GM23248 (cell line): ENCODE measurements at regions not wholly inside any gene's neighbourhood (a gene's known extent, or its start where the extent isn't known, plus 50 kb on each side); places are given as distances from the start of the nearest gene placed in this dataset.
A peak's percentile ranks its signal among the peaks of the same experiment; 100 is the strongest.

Experiments
- DNase-seq: peaks from one replicate; pipeline ENCODE4 v3.0.0-alpha.2; 2015
- H2AFZ ChIP-seq: fragments of 200-600 bp; sonication (generic); 2 replicates; pipeline ENCODE4 v1.6.1; 2016; ENCODE audit warnings: antibody characterized with exemption
- H3F3A ChIP-seq: fragments of 200-600 bp; sonication (generic); 2 replicates; pipeline ENCODE4 v1.6.1; 2016; ENCODE audit warnings: mild to moderate bottlenecking, antibody characterized with exemption, mixed run types; ENCODE audit not compliant: insufficient read depth
- H3K27ac ChIP-seq: fragments of 200-600 bp; sonication (generic); 2 replicates; pipeline ENCODE4 v1.5.1; 2016; ENCODE audit warnings: mild to moderate bottlenecking
- H3K27me3 ChIP-seq: fragments of 200-600 bp; sonication (generic); replicated peaks from 2 replicates; pipeline ENCODE4 v1.6.1; 2016; ENCODE audit warnings: mild to moderate bottlenecking; ENCODE audit not compliant: insufficient read depth
- H3K36me3 ChIP-seq: fragments of 200-600 bp; sonication (generic); 2 replicates; pipeline ENCODE4 v1.6.1; 2016; ENCODE audit warnings: low read depth, mild to moderate bottlenecking
- H3K4me1 ChIP-seq: fragments of 200-600 bp; sonication (generic); 2 replicates; pipeline ENCODE4 v1.6.1; 2016; ENCODE audit warnings: mild to moderate bottlenecking; ENCODE audit not compliant: insufficient read depth
- H3K4me2 ChIP-seq: fragments of 200-600 bp; sonication (generic); one replicate; pipeline ENCODE4 v1.6.1; 2016; ENCODE audit warnings: mild to moderate bottlenecking; ENCODE audit not compliant: unreplicated experiment
- H3K4me3 ChIP-seq: fragments of 200-600 bp; sonication (generic); 2 replicates; pipeline ENCODE4 v1.5.1; 2016; ENCODE audit warnings: mild to moderate bottlenecking
- H3K79me2 ChIP-seq: fragments of 200-600 bp; sonication (generic); 2 replicates; pipeline ENCODE4 v1.6.1; 2016; ENCODE audit warnings: mild to moderate bottlenecking; ENCODE audit not compliant: insufficient read depth
- H3K9ac ChIP-seq: fragments of 200-600 bp; sonication (generic); 2 replicates; pipeline ENCODE4 v1.6.1; 2016; ENCODE audit warnings: mild to moderate bottlenecking
- H3K9me2 ChIP-seq: fragments of 200-600 bp; sonication (generic); 2 replicates; pipeline ENCODE4 v1.6.1; 2016; ENCODE audit warnings: mixed run types, mild to moderate bottlenecking, moderate library complexity; ENCODE audit not compliant: insufficient read depth
- H3K9me3 ChIP-seq: fragments of 200-600 bp; sonication (generic); one replicate; pipeline ENCODE4 v1.6.1; 2017; ENCODE audit warnings: low read depth
- H4K20me1 ChIP-seq: fragments of 200-600 bp; sonication (generic); 2 replicates; pipeline ENCODE4 v1.6.0; 2016; ENCODE audit not compliant: insufficient read depth
- EZH2 ChIP-seq: fragments of 200-600 bp; sonication (generic); IDR thresholded peaks from 2 replicates; pipeline ENCODE4 v1.6.1; 2018; ENCODE audit warnings: antibody characterized with exemption, mild to moderate bottlenecking; ENCODE audit not compliant: insufficient read depth, poor library complexity, severe bottlenecking
- EZH2phosphoT487 ChIP-seq: fragments of 200-600 bp; sonication (generic); IDR thresholded peaks from 2 replicates; pipeline ENCODE4 v1.6.1; 2018; ENCODE audit warnings: antibody characterized with exemption, moderate library complexity, mild to moderate bottlenecking, low read depth; ENCODE audit not compliant: insufficient read depth
- WGBS, 2 experiments: methylation state at CpG; one replicate each; pipeline ENCODE4 v1.1.6; 2015 to 2017; ENCODE audit warnings: low lambda C conversion rate in 2 of 2, low coverage in 1 of 2; ENCODE audit errors: missing lambda C conversion rate in 2 of 2; 5-methylcytosine and 5-hydroxymethylcytosine counted together
- in situ Hi-C: fragments of 300-500 bp; cut with MboI; formaldehyde crosslinking; loops from 2 replicates; pipeline ENCODE4 v1.15.0; 2020

GRCh38 chr3:159929171-159930141 lies 59.2 kb upstream of the IL12A start:
- no peaks in the 10 kb centered on the region for H3K36me3 ChIP-seq
- H3K27me3 ChIP-seq = no peaks in the 10 kb centered on the region
- peaks cover 33% of the 10 kb centered on the region for H3K4me1 ChIP-seq
- peak overlapping the region; percentile 34 for H3K4me3 ChIP-seq
- peak overlapping the region; percentile 73 for H2AFZ ChIP-seq
- H3K27ac ChIP-seq = peak overlapping the region; percentile 87
- H3K9me3 ChIP-seq = no peaks in the 10 kb centered on the region
- peaks cover 39% of the 10 kb centered on the region for H3F3A ChIP-seq
- in situ Hi-C loops = no loop called here
- 60 to 64% methylated on average over 11 of the region's 11 CpGs for WGBS, 2 experiments
- H3K79me2 ChIP-seq = no peaks in the 10 kb centered on the region
- peak; percentile 81 for DNase-seq
- H3K9me2 ChIP-seq = no peaks in the 10 kb centered on the region
- H3K9ac ChIP-seq = peak overlapping the region; percentile 55
- peak overlapping the region; percentile 70 for H3K4me2 ChIP-seq
- TF ChIP-seq EZH2 = no peak
- TF ChIP-seq EZH2phosphoT487 = no peak
- no peaks in the 10 kb centered on the region for H4K20me1 ChIP-seq

- H4K20me1 ChIP-seq = no peaks in the 10 kb centered on the region
- H3F3A ChIP-seq = peaks cover 9% of the 10 kb centered on the region
- H3K9me3 ChIP-seq = no peaks in the 10 kb centered on the region
- H3K27ac ChIP-seq = no peak overlapping the region
- TF ChIP-seq EZH2 (no peak), EZH2phosphoT487 (no peak)
- no peak for DNase-seq
- H3K4me1 ChIP-seq = peaks cover 40% of the 10 kb centered on the region
- no peak overlapping the region for H3K4me3 ChIP-seq
- H3K36me3 ChIP-seq = no peaks in the 10 kb centered on the region
- H3K4me2 ChIP-seq = no peak overlapping the region
- no peaks in the 10 kb centered on the region for H3K9me2 ChIP-seq
- H3K79me2 ChIP-seq = no peaks in the 10 kb centered on the region
- no peaks in the 10 kb centered on the region for H3K27me3 ChIP-seq
- in situ Hi-C loops = no loop called here
- H3K9ac ChIP-seq = no peak overlapping the region
- no peak overlapping the region for H2AFZ ChIP-seq
These were observed 54.4 kb upstream of the IL12A start for GRCh38 chr3:159934216-159934615.

DNA sequence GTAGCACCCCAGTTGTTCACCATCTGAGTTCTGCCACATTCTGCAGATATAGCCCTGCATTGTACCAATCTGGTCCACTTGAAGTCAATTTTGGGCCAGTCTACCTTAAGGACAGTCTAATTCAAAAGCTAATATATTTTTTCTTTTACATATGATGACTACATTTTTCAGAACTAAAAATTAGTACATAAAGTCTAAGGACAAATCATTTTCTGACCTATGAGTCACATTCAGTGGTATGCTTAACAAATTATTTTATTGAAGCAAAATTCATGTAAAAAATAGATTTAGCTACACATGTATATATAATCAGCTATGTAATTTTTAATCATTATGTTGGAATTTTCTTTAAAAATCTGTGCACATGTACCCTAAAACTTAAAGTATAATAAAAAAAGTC lies 52.1 kb upstream of the IL12A start:
- no peaks in the 10 kb centered on the region for H3K27me3 ChIP-seq
- H3K36me3 ChIP-seq = no peaks in the 10 kb centered on the region
- H3K9me3 ChIP-seq = no peaks in the 10 kb centered on the region
- TF ChIP-seq EZH2phosphoT487 (no peak), EZH2 (no peak)
- no peaks in the 10 kb centered on the region for H3K79me2 ChIP-seq
- H3K9me2 ChIP-seq = no peaks in the 10 kb centered on the region
- no peak overlapping the region for H3K27ac ChIP-seq
- H2AFZ ChIP-seq = no peak overlapping the region
- in situ Hi-C loops = no loop called here
- H4K20me1 ChIP-seq = no peaks in the 10 kb centered on the region
- H3K4me1 ChIP-seq = peaks cover 38% of the 10 kb centered on the region
- H3K9ac ChIP-seq = no peak overlapping the region
- peaks cover 12% of the 10 kb centered on the region; the same call in 1 of the 2 replicates for H3F3A ChIP-seq
- no peak overlapping the region for H3K4me3 ChIP-seq
- H3K4me2 ChIP-seq = peak overlapping the region; percentile 18
- peak; percentile 50 for DNase-seq

DNA sequence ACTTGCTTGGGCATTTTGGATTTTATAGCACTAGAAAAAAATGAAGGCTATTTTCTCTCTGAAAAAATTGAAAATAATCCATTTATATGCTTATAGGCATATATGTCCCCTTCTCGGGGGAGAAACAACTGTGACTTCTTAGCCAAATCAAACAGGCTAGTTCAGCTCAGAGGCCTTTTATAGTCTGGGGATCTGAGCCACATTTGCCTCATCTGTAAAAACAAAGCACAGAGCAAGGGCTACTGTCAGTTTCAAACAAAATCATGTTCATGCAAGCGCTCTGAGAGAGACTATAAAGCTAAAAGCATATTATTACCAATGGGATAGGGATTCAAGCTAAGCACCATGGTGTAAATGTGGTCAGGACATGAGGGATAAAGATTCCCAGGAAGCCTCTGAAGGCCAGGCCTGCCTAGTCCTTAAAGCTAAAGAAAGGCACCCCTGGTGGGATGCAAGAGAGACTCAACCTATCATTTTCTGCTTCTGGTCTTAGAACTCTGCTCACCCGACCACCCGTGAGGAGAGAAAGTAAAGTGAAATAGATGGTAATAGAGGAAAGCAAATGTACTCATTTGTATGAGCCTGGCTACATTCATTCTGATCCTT lies 51.0 kb upstream of the IL12A start:
- no peak overlapping the region for H3K9ac ChIP-seq
- H3K4me2 ChIP-seq = no peak overlapping the region
- no peak for DNase-seq
- peaks cover 15% of the 10 kb centered on the region; the same call in 1 of the 2 replicates for H3F3A ChIP-seq
- no peaks in the 10 kb centered on the region for H3K27me3 ChIP-seq
- no peaks in the 10 kb centered on the region for H3K9me3 ChIP-seq
- H3K27ac ChIP-seq = no peak overlapping the region
- H3K9me2 ChIP-seq = no peaks in the 10 kb centered on the region
- TF ChIP-seq EZH2phosphoT487 (no peak), EZH2 (no peak)
- no peaks in the 10 kb centered on the region for H3K36me3 ChIP-seq
- no peak overlapping the region for H2AFZ ChIP-seq
- no peak overlapping the region for H3K4me3 ChIP-seq
- 80 to 84% methylated on average over 4 of the region's 4 CpGs for WGBS, 2 experiments
- in situ Hi-C loops = no loop called here
- H3K79me2 ChIP-seq = no peaks in the 10 kb centered on the region
- no peaks in the 10 kb centered on the region for H4K20me1 ChIP-seq
- peaks cover 42% of the 10 kb centered on the region for H3K4me1 ChIP-seq
